DMS 273 treated with DMSO at 0.1 percent for 48 hours (cell line): ENCODE measurements at regions not wholly inside any gene's neighbourhood (a gene's known extent, or its start where the extent isn't known, plus 50 kb on each side); places are given as distances from the start of the nearest gene placed in this dataset.
A peak's percentile ranks its signal among the peaks of the same experiment; 100 is the strongest.

Source experiments
- DNase-seq: peaks from one replicate; lab custom pipeline; 2025; lab: John Stamatoyannopoulos, UW

GRCh38 chr9:135340726-135341475, 138.7 kb upstream of the PPP1R26 start:
- DNase-seq = no peak

- no peak for DNase-seq
Measured at GRCh38 chr9:135341612-135342169, 137.9 kb upstream of the PPP1R26 start.

DNA sequence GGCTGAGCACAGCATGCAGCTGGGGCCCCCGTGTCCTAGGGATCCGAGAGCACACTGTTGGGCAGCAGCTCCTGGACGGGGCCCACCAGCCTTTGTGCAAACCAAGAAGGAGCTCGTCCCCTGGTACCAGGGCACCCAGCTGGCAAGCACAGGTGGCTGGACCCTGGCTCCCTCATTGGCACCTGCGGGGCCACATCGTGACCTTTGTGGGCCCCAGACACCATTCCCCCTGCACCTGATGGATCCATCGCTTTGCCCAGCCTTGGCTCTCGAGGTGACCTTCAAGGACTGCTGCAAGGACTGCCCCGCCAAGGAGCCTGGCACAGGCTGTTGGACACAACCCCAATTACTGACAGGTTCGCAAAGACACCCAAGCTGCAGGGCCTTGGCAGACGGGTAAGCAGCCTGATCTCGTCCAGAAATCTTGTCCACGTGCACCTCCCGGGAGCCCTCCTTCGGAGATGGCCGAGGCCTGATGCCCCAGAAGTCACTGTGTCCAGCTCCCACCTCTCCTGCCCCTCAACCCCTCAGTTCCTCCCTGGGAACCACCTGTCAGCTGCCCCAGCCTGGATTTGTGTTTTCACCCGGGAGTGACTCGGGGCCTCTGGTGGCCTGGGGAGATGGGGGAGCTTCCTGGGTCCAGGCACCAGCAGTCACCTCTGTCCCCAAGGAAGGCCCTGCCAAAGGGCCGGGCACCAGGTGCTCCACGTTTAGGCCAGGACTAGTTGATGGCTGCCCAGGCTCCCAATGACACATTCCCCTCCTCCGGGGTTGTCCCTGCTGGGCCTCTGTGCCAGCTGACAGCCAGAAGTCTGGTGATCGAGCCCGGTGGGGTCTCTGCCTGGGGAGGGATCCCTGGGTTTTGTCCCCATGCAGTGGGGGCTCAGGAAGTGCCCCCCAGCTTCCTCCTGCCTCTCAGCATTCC, 137.1 kb upstream of the PPP1R26 start:
- no peak for DNase-seq

- DNase-seq = no peak
Measured at GRCh38 chr9:135343136-135343535, 136.4 kb upstream of the PPP1R26 start.

DNA sequence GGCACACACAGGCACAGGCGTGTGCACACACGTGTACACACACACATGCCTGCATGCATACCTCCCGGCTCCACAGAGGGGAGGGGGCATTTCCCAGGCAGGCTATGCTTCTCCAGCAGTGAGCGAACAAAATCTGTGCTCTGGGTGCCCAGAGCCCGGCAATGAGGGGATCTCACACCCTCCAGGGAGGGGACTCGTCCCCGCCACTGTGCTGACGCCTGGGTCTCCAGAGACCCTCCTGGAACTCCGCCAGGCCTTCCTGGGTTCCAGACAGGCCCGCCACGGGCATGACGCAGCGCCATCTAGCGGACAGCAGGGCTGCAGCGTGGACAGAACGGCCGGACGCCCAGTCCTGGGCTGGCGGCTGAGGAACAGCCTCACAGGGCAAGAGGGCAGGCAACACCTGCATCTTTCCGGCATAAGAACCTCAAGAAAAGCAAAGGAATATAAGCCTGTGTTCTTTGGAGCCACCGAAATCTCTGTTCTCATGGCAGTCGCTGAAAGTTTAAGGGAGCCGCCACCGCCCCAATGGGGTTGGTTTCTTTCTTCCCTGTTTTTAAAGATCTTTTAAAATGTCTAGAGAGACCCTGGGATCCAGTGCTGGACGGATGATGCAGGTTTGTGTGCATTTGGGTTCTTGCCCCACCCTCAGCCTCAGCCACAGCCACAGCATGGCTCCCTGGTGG, 135.6 kb upstream of the PPP1R26 start:
- DNase-seq = no peak

DNA sequence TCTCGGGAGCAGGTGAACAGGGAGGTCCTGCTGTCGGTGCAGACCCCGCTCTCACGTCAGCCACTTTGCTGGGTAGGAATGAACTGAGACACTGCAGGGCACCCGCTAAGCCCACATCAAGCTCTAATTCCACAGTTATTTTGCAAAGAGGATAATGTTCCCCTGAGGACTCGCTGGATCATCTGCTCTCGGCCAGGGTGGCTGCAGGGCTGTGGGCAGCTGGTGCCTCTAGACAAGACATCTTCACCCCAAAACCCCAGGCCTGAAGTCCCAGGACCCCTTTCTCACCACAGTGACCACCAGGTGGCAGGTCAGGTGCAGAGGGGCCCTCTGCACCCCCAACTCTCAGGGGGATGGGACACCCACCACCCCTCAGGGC, 135.1 kb upstream of the PPP1R26 start:
- DNase-seq = no peak

DNA sequence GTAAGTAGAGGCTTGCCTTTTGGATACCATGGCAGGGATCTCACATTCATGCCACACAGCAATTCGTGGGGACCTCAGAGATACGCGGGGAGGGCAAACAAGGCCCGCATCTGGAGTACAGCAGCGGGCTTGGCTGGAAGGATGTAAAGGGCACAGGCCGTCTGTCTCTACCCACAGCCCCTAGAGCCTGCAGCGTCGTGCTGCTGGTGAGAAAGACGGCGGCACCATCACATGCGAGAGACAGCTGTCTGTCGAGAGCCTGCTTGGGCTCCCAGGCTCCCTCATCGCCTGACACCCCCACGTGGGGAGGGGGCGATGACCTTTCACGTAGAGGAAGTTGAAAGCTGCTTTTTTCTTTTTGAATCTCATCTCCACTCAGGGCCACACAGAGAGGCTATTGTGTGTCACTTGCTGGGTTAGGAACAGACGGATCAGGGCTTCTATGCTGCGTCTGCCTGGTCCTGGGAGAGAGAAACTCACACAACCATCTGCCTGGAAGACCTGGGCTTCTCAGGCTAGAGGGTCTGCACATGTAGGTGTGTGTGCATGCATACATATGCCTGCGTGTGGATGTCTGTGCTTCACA, 134.6 kb upstream of the PPP1R26 start:
- no peak for DNase-seq

DNA sequence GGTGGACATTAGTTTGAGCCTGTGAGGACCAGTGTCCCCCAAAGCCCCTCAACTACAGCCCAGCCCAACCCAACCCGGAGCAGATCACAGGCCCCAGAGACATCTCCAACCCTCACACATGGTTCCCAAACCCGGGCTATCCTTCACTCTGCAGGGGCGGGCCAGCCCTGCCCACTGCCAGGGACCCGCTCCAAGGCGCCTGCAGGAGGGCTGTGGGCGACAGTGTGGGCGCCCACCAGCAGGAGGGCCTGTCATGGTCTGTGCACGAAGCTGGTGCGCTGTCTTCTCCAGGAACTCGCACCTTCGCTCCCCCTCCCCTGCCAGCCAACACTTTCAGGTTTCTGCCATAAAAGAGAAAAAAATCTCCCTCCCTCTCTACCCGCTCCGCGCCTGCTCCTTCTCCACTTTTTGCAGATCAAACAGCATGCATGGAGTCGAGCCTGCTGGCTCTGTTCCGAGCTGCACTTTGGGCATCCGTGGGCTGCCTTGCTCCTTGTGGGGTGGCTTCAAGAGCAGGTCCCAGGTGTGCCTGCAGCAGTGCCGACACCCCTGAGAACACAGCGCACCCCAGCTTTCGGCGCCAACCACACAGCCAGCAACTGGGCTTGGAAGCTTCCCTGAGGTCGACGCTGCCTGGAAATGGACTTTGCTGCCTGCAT, 133.7 kb upstream of the PPP1R26 start:
- DNase-seq = no peak

DNA sequence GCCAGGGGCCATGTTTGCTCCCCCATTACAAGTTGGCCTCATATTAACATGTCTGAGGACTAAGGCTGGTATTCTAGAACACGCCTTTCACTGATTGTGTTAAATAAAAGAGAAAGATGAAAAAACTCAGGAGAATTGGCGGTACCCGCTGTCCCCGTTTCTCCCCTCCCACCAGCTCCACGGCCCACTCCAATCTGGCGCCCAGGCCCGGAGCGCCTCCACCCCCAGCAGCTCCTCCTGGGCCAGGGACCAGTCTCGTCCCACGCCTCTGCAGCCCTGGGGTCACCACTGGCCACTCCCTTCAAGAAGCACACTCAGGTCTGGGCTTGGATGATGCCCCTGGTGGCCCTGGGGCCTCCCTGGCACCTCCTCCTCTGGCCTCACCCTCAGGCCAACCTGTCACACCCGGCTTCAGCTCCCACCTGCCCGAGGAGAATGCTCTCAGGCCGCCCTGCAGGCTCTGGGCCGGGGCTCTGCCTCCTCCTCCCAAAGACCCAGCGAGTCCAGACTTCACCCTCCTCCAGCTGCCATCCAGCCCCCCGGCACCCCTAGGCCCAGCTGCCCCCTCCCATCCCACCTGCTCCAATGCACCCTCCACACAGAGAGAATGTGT, 133.0 kb upstream of the PPP1R26 start:
- no peak for DNase-seq

DNA sequence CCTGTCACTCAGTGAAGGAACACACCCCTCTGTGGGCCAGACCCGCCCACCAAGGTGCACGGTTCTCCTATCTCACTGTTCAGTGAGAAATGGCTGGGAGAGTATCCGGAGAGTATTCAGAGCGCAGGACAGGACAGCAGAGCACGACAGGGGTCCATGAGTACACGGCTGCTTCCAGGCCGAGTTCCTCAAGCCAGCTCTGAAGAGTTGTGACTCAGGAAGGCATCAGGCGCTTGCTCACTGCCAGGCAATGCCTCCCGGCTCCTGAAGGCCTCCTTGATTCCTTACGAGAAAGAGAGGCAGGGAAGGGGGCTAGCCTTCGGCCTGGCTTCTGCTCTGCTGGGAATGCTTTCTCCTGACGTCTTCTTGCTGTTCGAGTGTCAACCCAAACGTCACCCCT, 132.1 kb upstream of the PPP1R26 start:
- no peak for DNase-seq

DNA sequence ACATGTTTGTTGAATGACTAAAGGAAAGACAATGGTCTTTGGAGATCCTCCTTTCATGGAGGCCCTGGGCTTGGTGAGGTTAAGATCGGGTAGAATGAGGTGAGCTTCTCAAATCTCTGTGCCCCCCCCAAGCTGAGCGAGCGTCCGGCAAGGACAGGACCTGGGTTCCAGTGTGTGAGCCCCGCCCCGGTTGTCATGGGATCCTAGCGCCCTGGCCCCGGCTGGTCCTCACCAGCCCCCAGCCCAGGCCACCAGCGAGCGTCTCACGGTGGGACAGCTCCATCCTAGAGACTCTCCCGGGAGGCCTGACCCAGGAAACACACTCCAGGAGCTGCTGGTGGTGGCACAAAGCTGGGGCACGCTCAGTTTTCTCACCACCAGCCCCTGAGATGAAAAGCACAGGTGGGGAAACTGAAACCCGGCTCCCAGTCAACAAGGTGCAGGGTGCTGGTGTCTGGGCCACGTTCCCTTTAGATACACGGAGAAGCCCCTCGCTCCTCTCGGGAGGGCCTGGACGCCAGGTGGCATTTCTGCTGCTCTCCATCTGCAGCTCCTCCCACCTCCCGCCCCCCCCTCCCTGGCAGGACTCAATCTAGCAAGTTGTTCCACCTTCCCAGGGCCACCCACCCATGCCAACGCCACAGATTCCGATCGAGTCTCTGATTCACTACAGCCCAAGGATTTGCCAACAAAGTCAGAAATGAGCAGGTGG, 131.3 kb upstream of the PPP1R26 start:
- DNase-seq = no peak

DNA sequence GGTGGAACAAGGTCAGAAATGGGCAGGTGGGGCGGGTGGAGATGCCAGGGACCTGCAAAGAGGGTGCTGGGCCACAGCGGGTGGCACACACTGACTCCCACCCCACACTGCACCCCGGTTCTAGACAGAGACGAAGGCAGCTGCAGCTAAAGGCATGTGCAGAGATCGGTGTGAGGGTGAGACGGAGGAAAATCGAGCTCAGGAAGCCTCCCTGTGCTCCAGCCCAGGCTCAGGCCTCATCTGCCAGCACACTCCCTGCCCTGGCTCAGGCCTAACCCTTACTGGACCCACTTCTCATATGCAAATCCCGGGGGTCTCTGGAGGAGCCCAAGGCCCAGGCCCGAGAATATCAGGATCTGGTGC, 130.8 kb upstream of the PPP1R26 start:
- DNase-seq = no peak

DNA sequence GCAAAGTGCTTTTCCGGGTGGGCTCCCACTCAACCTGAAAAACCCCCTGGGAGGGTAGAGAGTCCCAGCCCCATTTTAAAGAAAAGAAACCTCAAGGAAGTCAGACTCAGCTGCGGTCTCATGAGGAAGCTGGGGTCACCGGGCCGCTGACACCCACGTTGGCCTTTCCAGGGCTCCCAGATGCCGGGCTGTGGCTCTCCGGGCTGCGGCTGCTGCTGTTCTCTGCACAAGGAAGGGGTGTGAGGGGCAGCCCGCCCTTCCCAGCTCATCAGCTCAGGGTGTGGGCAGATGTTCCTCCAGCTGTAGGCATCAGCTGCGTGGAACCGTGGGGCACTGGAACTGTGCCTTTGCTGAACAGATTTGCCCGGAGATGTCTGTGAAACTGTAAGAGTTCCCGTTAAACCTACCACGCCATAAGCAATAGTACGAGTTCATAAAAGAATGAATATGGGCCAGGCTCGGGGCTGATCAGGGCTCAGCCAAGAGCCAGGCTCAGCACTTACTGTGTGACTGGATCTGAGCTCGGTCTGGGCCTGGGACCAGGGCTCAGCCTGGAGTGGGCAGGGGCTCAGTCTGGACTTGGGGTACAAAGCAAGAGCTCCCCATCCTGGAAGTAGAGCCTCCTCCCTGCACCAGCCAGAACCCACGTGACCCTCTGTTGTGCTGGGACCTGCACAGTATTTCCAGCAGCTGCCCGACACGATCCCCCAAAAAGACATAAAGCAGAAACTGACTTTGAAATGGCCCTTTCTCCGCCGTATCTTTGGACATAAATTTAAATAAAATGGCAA, 130.2 kb upstream of the PPP1R26 start:
- no peak for DNase-seq

GRCh38 chr9:135350003-135350315, 129.6 kb upstream of the PPP1R26 start:
- DNase-seq = no peak

- DNase-seq = no peak
Measured at GRCh38 chr9:135353935-135354334, 125.6 kb upstream of the PPP1R26 start.

DNA sequence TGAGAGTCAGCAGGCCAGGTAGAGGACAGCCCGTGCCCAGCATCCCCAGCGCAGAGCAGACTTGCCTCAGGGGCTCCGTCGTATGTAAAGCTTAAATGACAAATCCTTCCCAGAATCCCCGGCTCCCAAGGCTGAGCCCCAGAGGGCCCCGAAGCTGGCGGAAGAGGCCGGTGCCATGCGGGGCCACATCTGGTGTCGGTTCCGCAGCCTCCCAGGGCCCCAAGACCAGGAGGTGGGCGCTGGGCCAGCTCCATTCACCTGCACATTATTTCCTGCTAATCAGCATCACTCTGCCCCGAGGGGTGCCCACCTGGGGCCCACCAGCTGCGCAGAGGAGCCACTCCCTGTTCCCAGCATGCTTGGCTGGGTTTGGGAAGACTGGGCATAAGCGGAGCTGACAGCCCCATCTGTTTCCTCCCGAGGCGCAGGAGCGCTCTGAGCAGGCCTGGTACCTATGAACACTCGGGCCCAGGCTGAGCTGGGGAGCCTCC, 124.0 kb upstream of the PPP1R26 start:
- peak; percentile 20 for DNase-seq

- DNase-seq = no peak
Measured at GRCh38 chr9:135356021-135356420, 123.6 kb upstream of the PPP1R26 start.

GRCh38 chr9:135356796-135357195, 122.8 kb upstream of the PPP1R26 start:
- no peak for DNase-seq

GRCh38 chr9:135357863-135358551, 121.6 kb upstream of the PPP1R26 start:
- no peak for DNase-seq
